HUES48 (cell line): ENCODE measurements at regions not wholly inside any gene's neighbourhood (a gene's known extent, or its start where the extent isn't known, plus 50 kb on each side); places are given as distances from the start of the nearest gene placed in this dataset.
A peak's percentile ranks its signal among the peaks of the same experiment; 100 is the strongest.
"Not testable (repeated sequence)": the region's sequence is repeated elsewhere in the genome, so short reads cannot be mapped to it uniquely, and the experiment has no call there.

ENCODE experiments used
- H3K27ac ChIP-seq: one replicate; pipeline ENCODE4 v1.7.0; 2013; ENCODE audit warnings: low read depth, low read length, inconsistent platforms
- H3K27me3 ChIP-seq: 2 replicates; pipeline ENCODE4 v1.6.1; 2013; ENCODE audit warnings: mild to moderate bottlenecking, low read length; ENCODE audit not compliant: control insufficient read depth, insufficient read depth
- H3K36me3 ChIP-seq: 2 replicates; pipeline ENCODE4 v1.6.1; 2013; ENCODE audit warnings: low read length; ENCODE audit not compliant: control insufficient read depth, insufficient read depth
- H3K4me1 ChIP-seq: 2 replicates; pipeline ENCODE4 v1.6.1; 2013; ENCODE audit warnings: mild to moderate bottlenecking, low read length; ENCODE audit not compliant: control insufficient read depth, insufficient read depth
- H3K4me3 ChIP-seq: 2 replicates; pipeline ENCODE4 v1.5.1; 2013; ENCODE audit warnings: mild to moderate bottlenecking, low read depth, low read length
- H3K9ac ChIP-seq: 2 replicates; pipeline ENCODE4 v1.6.1; 2013; ENCODE audit warnings: mild to moderate bottlenecking, low read depth, low read length, moderate library complexity
- H3K9me3 ChIP-seq: 2 replicates; pipeline ENCODE4 v1.6.1; 2013; ENCODE audit warnings: low read length; ENCODE audit not compliant: control insufficient read depth, insufficient read depth

DNA sequence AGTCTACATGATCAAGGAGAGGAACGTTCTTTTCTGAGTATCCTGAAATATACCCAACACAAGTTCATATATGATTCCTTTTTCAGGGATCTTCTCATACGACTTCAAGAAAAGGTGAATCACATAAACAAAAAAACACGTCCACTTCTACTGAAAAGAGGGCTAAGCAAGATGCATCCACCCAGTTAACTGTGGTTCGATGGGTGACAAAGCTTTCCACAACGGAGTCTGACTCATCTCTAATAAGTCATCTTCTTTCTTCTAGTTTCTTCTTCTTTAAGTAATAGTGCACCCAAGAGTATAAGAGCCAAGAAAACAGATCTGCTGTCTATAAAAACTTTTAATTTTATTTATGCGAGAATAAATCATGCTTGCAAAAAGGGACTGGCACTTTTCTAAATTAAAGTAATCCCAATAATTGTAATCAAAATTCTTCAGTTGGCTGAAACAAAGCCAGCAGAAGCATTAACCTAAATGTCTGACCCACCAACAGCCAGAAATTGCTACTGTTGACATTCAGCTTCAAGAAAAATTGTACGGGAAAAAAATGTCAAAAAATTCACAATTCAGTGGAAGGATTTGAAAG lies 146.9 kb upstream of the ANK3 start:
- Histone ChIP-seq H3K36me3 (no peaks in the 10 kb centered on the region), H3K27me3 (no peaks in the 10 kb centered on the region), H3K4me3 (no peak overlapping the region), H3K27ac (no peak overlapping the region), H3K9ac (no peak overlapping the region), H3K4me1 (peaks cover 23% of the 10 kb centered on the region), H3K9me3 (no peaks in the 10 kb centered on the region)

DNA sequence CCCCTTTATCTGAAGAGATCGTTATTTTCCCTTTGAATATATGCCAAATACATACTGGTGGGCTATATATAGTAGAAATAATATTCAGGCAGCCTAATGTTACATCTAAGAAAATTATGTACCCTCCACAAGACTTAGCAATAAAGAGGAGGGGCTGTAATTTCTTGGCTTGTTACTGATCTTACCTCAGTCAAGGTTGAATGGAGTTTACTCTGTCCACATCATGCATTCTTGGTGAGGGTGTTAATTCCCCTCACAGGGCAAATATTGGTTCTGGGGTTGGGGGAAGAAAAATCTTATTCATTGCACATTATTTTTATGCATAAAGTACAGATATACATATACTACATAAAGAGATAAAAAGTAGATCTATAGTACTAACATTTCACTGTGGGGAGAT lies 145.8 kb upstream of the ANK3 start:
- Histone ChIP-seq H3K9ac (no peak overlapping the region), H3K27me3 (no peaks in the 10 kb centered on the region), H3K4me1 (peaks cover 18% of the 10 kb centered on the region), H3K4me3 (no peak overlapping the region), H3K9me3 (no peaks in the 10 kb centered on the region), H3K27ac (no peak overlapping the region), H3K36me3 (no peaks in the 10 kb centered on the region)

DNA sequence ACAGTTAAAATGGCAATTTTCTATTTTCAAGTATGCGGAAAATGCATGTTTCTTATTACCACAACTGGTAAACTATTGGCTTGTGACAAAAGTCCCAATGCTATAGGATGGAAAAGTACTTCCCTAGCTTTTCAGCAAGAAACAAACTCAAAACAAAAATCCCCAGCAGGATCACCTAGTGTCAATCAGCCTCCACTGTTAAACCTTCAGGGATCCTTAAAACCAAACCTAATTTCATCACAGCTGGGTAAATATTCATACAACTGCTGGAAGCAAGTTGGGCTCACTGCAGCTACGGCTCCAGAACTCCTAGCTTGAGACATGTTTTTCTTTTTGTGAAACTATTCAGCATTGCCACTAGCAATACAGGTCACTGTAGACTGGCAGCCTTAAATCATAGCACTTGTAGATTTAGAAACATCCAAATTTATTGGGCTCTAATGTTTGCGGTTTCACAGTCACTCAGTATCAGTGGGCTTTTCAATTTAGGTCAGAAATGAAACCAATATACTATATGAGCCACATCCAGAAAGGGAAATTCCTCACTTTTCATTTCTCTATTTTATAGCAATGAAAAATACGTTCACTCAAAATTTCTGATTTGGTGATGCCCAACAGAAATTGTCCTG lies 145.2 kb upstream of the ANK3 start:
- Histone ChIP-seq H3K9ac (no peak overlapping the region), H3K9me3 (no peaks in the 10 kb centered on the region), H3K27me3 (no peaks in the 10 kb centered on the region), H3K27ac (peak overlapping the region; percentile 30), H3K4me3 (no peak overlapping the region), H3K36me3 (no peaks in the 10 kb centered on the region), H3K4me1 (peaks cover 16% of the 10 kb centered on the region)

DNA sequence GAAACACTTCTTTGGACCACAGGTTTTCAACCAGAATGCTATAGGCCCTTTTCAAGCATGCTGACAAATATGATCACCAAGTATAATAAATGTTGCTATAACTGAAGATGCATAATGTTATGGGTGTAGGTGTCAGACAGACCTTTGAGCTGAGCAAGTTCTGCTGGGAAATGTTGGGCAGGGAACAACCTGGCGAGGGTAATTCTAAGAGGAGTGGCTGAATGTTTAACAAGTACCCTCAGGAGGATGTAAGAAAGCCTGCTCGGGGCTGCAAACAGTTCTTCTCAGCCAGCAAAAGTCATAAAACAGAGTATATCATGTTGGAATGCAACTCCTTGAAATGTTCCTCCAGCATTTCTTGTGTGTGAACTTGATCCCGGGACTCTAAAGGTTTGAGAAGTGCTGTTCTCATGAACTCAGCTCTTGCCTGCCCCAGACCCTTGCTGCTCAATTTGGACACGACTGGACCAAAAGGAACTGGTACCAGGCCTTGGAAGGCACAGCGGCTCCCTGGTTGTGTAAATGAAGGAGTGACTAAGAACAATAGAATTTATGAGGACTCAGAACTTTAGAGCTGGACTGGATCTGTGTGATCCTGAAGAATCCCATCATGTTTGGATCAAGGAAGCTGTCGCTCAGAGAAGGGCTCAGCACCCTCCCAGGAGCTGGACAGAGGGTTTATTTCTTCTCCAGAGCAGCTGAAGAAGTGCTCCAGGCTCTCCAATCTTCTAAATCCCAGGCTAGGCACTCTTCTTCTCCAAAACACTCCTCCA lies 143.2 kb upstream of the ANK3 start:
- no peak overlapping the region for H3K9ac ChIP-seq
- H3K4me3 ChIP-seq: no peak overlapping the region
- H3K9me3 ChIP-seq: no peaks in the 10 kb centered on the region
- H3K4me1 ChIP-seq: peaks cover 16% of the 10 kb centered on the region
- H3K36me3 ChIP-seq: no peaks in the 10 kb centered on the region
- no peak overlapping the region for H3K27ac ChIP-seq
- H3K27me3 ChIP-seq: no peaks in the 10 kb centered on the region

DNA sequence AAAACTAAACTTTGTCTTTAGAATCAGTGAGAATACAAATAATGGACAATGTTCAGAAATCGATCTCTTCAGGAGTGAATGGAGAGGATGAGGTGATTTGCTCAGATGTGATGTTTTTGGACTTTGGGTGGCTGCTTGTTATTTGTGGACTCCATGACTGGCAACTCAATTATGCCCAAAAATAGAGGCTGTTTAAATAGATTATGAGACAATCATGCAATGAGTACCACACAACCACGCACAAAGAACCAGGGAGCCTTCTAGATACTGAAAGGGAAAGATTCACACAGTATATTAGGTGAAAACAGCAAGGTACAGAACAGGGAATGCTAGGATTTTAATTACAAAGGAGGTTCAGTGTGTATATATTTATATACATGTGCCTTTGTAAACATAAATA lies 141.3 kb upstream of the ANK3 start:
- Histone ChIP-seq H3K4me1 (peaks cover 16% of the 10 kb centered on the region), H3K9me3 (no peaks in the 10 kb centered on the region), H3K36me3 (no peaks in the 10 kb centered on the region), H3K9ac (no peak overlapping the region), H3K27ac (no peak overlapping the region), H3K27me3 (no peaks in the 10 kb centered on the region), H3K4me3 (no peak overlapping the region)

DNA sequence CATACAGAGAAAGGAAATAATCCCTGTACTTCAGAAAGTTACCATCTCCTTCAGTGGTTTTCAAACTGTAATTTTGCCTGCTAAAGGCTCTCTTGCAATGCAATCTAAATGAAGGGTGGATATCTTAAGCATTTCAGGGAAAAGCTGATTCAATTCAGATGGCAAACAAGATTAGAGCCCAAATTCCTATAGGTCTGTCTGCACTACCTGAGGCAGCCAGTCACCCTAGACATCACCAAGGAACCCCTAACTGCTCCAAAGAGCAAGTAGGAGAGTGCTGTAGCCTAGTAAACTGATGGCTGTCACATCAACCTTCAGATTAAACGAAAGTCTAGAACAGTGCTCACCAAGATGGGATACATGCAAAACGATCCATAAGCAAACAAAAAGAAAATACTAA lies 138.0 kb upstream of the ANK3 start:
- H3K4me3 ChIP-seq: no peak overlapping the region
- peaks cover 6% of the 10 kb centered on the region; the same call in 1 of the 2 replicates for H3K9me3 ChIP-seq
- H3K27ac ChIP-seq: no peak overlapping the region
- no peaks in the 10 kb centered on the region for H3K4me1 ChIP-seq
- no peak overlapping the region for H3K9ac ChIP-seq
- no peaks in the 10 kb centered on the region for H3K27me3 ChIP-seq
- H3K36me3 ChIP-seq: no peaks in the 10 kb centered on the region

DNA sequence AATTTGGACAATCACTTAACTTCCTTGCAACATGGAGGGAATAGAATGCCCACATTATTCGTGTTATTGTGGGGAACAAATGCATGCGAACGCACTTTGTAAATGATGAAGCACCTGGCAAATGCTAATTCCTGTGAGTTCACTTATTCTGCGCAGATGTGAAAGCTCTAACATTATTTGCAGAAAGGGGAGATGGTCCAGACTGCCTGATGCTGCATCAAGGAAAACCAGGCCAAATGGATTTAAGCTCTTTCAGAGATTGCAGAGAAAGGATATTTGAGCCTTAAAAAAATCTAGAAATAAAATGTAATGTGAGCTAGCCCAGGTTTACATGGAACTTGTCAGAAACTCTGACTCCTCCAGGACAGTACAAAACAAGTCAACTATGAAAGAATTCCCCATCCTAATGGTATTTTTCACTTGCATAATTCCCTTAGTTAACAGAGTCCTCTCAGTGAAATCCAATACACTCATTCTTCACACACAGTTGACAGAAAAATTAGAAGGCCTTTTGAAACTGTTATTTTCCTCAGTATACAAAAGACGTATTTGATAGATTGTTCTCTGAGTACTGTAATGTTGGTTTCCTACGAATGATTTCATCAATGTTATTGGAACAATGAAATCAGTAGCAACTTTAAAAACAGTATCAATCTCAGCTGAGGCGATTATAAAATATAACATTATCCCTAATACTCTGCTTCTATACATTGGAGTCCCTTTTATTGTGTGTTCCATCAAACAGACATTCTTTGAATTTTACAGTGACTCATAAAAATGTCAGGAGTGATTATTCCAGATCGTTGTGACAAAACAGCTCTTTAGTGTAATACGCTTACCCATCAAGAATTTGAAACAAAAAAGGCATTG lies 136.3 kb upstream of the ANK3 start:
- Histone ChIP-seq H3K4me1 (peaks cover 15% of the 10 kb centered on the region), H3K9ac (no peak overlapping the region), H3K4me3 (no peak overlapping the region), H3K36me3 (no peaks in the 10 kb centered on the region), H3K9me3 (peaks cover 6% of the 10 kb centered on the region; the same call in 1 of the 2 replicates), H3K27ac (no peak overlapping the region), H3K27me3 (no peaks in the 10 kb centered on the region)

DNA sequence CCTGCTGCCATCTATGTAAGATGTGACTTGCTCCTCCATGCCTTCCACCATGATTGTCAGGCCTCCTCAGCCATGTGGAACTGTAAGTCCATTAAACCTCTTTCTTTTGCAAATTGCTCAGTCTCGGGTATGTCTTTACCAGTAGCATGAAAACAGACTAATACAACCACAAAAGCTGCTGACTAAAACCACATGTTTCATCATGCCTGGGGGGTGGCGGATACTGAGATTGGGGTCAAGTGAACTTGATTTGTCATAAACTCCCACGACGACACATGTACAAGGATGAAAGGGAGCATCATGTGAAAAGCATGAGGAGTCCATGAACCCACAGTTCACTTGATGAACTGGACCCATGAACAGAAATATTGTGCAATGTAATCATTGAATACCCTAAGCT lies 134.9 kb upstream of the ANK3 start:
- Histone ChIP-seq H3K36me3 (no peaks in the 10 kb centered on the region), H3K4me1 (peaks cover 23% of the 10 kb centered on the region), H3K27ac (no peak overlapping the region), H3K4me3 (no peak overlapping the region), H3K9me3 (peaks cover 6% of the 10 kb centered on the region; the same call in 1 of the 2 replicates), H3K9ac (no peak overlapping the region), H3K27me3 (no peaks in the 10 kb centered on the region)

DNA sequence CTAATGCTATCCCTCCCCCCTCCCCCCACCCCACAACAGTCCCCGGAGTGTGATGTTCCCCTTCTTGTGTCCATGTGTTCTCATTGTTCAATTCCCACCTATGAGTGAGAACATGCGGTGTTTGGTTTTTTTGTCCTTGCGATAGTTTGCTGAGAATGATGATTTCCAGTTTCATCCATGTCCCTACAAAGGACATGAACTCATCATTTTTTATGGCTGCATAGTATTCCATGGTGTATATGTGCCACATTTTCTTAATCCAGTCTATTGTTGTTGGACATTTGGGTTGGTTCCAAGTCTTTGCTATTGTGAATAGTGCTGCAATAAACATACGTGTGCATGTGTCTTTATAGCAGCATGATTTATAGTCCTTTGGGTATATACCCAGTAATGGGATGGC lies 133.7 kb upstream of the ANK3 start:
- H3K36me3 ChIP-seq, H3K9ac ChIP-seq, H3K9me3 ChIP-seq, H3K27me3 ChIP-seq, H3K27ac ChIP-seq, H3K4me3 ChIP-seq: not testable (repeated sequence)
- peaks cover 23% of the 10 kb centered on the region for H3K4me1 ChIP-seq

DNA sequence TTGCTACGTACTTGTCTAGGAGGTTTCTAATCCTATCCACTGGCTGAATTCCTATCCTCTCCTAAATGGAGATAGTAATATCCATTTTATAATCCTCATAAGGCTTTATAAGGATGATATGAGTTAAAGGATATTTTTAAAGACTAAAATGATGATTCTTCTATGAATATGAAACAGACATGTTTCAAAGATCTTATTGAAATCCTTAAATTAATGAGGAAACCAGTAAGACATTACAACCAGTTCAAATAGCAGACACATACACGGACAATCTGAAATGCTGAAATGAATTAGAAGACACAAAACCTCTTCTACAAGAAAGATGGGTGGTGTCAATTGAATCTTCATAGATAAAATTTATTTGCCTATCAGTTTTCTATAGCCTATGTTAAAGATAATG lies 132.9 kb upstream of the ANK3 start:
- Histone ChIP-seq H3K36me3 (no peaks in the 10 kb centered on the region), H3K4me3 (no peak overlapping the region), H3K9ac (no peak overlapping the region), H3K4me1 (peaks cover 23% of the 10 kb centered on the region), H3K9me3 (peaks cover 6% of the 10 kb centered on the region; the same call in 1 of the 2 replicates), H3K27me3 (no peaks in the 10 kb centered on the region), H3K27ac (peak overlapping the region; percentile 68)
